Breast epithelium (tissue), 4 donors: ENCODE measurements at regions not wholly inside any gene's neighbourhood (a gene's known extent, or its start where the extent isn't known, plus 50 kb on each side); places are given as distances from the start of the nearest gene placed in this dataset.

Experiments
- DNase-seq, 2 donors: peaks; one replicate each; pipeline ENCODE4 v3.0.0-alpha.2; 2019; ENCODE audit warnings: low spot score in 2 of 2
- H3K27ac ChIP-seq, 2 donors: fragments of 200-600 bp; sonication (generic) in 1 of 2; one replicate each; pipeline ENCODE4 v1.5.1; 2016 to 2019; ENCODE audit warnings: mild to moderate bottlenecking in 1 of 2
- H3K27me3 ChIP-seq, 2 donors: fragments of 200-600 bp; sonication (generic) in 1 of 2; one replicate each; pipeline versions ENCODE4 v1.5.1 to v1.6.0; 2017 to 2019; ENCODE audit warnings: control low read depth in 1 of 2, mild to moderate bottlenecking in 1 of 2
- H3K36me3 ChIP-seq: fragments of 200-600 bp; one replicate; pipeline ENCODE4 v1.5.1; 2019
- H3K4me1 ChIP-seq, 2 donors: fragments of 200-600 bp; sonication (generic); one replicate each; pipeline ENCODE4 v1.5.1; 2016 to 2019; ENCODE audit warnings: control low read depth in 1 of 2
- H3K4me3 ChIP-seq, 3 donors: fragments of 200-600 bp; sonication (generic); 1 replicate in 2 of 3; 2 replicates in 1 of 3; pipeline ENCODE4 v1.5.1; 2016 to 2019; ENCODE audit warnings: mild to moderate bottlenecking in 3 of 3, moderate library complexity in 2 of 3
- H3K9me3 ChIP-seq, 2 donors: fragments of 200-600 bp; sonication (generic) in 1 of 2; one replicate each; pipeline ENCODE4 v1.5.1; 2016 to 2019; ENCODE audit warnings: control low read depth in 1 of 2
- POLR2A ChIP-seq: fragments of 450-650 bp; IDR thresholded peaks from one replicate; pipeline ENCODE4 v1.6.1; 2016; ENCODE audit warnings: antibody characterized with exemption, mild to moderate bottlenecking, moderate library complexity
- POLR2AphosphoS5 ChIP-seq, 3 donors: sonication (generic); formaldehyde crosslinking; IDR thresholded peaks; one replicate each; pipeline ENCODE4 v1.6.1; 2017; ENCODE audit warnings: antibody characterized with exemption in 3 of 3
- intact Hi-C: fragments of 100-400 bp; cut with DNase I; formaldehyde crosslinking; loops from one replicate; pipeline ENCODE4 v1.15.1; 2023; ENCODE audit warnings: low total_unique reads
- TF ChIP-seq, protein P1 (sequence below), 3 donors: fragments of 450-650 bp; IDR thresholded peaks; one replicate each; pipeline ENCODE4 v1.5.1; 2016 to 2017; ENCODE audit warnings: antibody characterized with exemption in 3 of 3, mild to moderate bottlenecking in 3 of 3, moderate library complexity in 3 of 3

DNA sequence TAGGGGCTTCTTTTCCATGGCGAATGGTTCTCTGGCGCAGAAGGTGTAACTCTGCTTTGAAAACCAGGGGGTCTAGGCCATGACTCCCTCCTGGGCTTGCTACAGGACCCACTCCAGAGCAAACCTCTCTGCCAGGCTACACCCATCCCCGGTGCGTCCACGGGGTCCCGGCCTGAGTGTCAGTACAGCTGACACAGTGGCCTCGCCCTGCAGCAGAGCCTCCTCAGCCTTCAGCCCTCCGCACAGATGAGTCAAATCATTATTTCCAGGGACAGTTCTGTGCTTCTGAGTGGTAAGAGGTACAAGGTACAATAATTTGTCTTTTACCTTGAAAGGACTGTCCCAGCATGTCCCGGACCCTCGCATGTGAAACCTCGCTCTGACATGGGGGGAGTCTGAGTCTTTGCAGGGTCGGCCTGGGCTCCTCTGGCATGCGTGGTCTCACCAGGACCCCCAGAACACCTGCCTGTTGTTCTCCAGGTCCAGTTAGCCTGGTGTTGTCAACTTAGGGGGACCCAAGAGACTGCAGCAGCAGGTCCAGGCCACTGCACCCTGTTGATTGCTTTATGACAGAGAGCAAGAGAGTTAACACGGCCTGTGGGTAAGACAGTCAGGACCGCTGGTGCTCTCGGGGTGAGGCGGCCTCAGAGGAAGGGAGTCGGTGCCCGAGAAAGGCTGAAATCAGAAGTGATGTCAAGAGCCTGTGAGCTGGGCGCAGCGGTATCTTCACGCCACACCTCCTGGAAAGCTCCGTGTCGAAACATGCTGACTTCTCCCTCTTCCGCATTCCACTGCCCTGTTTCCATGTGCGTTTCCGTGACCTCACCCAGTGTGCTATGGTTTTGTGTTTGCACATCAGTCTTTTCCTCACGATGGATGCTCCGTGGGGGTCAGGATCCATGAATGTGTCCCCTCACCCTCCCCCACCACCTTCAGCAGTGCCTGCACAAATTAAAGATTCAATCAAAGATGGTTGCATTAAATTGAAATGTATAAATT lies 340.1 kb downstream of the EIPR1 start:
- Histone ChIP-seq H3K9me3 (no peaks in the 10 kb centered on the region), H3K36me3 (no peaks in the 10 kb centered on the region), H3K4me3 (no peak overlapping the region), H3K4me1 (no peaks in the 10 kb centered on the region), H3K27me3 (peaks cover 0 to 6% of the 10 kb centered on the region in 2 donors), H3K27ac (no peak overlapping the region)
- DNase-seq = no peak
- TF ChIP-seq POLR2A (no peak), POLR2AphosphoS5 (IDR thresholded peaks at IDR 0.05) (no peak)
- TF ChIP-seq, protein P1, sequence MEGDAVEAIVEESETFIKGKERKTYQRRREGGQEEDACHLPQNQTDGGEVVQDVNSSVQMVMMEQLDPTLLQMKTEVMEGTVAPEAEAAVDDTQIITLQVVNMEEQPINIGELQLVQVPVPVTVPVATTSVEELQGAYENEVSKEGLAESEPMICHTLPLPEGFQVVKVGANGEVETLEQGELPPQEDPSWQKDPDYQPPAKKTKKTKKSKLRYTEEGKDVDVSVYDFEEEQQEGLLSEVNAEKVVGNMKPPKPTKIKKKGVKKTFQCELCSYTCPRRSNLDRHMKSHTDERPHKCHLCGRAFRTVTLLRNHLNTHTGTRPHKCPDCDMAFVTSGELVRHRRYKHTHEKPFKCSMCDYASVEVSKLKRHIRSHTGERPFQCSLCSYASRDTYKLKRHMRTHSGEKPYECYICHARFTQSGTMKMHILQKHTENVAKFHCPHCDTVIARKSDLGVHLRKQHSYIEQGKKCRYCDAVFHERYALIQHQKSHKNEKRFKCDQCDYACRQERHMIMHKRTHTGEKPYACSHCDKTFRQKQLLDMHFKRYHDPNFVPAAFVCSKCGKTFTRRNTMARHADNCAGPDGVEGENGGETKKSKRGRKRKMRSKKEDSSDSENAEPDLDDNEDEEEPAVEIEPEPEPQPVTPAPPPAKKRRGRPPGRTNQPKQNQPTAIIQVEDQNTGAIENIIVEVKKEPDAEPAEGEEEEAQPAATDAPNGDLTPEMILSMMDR (IDR thresholded peaks at IDR 0.05) = no peak
- intact Hi-C loops = no loop called here

DNA sequence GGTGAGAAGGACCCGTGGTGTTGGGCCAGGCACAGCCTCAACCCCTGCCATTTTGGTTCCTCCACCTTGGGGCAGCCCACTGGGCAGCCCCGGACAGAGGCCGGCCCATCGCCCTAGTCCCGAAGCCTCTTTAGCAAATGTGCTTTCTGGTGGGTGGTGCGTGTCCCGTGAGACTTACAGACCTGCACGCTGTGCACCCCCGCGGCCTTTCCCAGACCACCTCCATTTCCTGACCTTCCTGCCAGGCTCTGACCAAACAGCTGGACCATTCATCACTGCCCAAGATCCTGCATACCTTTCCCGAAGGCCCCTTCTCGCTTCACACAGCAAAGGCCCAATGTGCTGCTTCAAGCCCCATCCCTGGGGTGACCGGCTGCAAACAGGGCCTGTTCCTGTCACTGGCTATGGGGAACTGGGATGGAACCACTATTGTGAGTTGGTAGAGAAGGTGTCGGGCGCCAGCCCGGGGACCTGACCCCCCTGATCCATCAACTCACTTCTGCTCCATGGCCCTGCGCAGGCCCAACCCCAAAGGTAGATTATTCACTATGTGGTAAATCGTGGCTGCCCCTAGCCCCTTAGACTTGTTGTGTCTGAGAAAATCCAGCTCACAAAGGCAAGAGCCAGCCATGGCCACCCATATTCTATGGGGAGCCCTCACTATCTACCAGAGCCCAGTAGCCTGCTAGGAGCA lies 341.0 kb downstream of the EIPR1 start:
- DNase-seq = no peak
- Histone ChIP-seq H3K36me3 (no peaks in the 10 kb centered on the region), H3K9me3 (no peaks in the 10 kb centered on the region), H3K4me1 (no peaks in the 10 kb centered on the region), H3K27ac (no peak overlapping the region), H3K27me3 (no peaks in the 10 kb centered on the region), H3K4me3 (no peak overlapping the region)
- intact Hi-C loops = no loop called here
- TF ChIP-seq POLR2AphosphoS5 (IDR thresholded peaks at IDR 0.05) = no peak
- TF ChIP-seq, protein P1 (IDR thresholded peaks at IDR 0.05) = no peak
- TF ChIP-seq POLR2A = no peak

DNA sequence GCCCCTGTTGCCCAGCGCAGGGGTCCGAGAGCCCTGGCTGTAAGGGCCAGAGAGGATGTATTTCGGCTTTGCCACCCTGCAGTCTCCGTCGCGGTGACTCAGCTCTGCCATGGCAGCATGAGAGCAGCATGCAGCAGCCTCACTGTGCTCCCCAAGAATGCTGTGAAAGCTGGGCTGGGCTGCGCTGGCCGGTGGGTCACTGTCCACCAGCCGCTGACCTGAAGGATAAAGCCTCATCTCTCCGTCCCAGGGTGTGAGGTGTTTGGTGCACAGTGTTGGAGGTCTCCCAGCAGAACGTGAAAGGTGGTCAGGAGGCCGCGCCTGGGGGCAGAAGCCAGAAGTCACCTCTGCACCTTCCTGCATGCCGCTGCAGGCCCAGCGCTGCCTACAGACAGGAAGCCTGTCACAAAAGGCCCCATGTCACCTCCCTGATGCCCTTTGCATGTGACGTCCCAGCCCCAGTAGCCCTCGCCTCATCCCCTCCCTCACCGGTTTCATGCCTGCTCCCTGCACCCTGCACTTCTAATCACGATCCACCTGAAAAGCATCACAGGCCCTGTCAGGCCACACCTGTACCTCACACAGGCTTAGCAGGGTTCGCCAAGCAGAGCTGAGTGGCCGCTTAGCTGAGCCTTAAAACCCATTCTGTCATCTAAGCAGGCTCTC lies 342.1 kb downstream of the EIPR1 start:
- DNase-seq = no peak
- Histone ChIP-seq H3K27ac (no peak overlapping the region), H3K36me3 (no peaks in the 10 kb centered on the region), H3K9me3 (no peaks in the 10 kb centered on the region), H3K27me3 (no peaks in the 10 kb centered on the region), H3K4me3 (no peak overlapping the region), H3K4me1 (no peaks in the 10 kb centered on the region)
- intact Hi-C loops = no loop called here
- TF ChIP-seq, protein P1 (IDR thresholded peaks at IDR 0.05) = no peak
- TF ChIP-seq POLR2A (no peak), POLR2AphosphoS5 (IDR thresholded peaks at IDR 0.05) (no peak)

DNA sequence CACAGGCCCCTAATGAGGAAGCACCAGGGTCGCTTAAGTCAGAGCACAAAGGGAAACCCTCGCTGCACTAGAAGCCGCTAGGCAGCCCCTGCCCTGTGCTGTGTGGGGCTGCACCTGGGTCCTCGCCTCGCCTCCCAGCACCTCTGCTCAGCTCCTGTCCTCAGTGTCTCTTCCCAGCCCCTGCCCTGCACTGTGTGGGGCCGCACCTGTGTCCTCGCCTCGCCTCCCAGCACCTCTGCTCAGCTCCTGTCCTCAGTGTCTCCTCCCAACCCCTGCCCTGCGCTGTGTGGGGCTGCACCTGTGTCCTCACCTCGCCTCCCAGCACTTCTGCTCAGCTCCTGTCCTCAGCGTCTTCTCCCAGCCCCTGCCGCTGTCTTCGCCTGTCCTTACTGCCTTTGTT lies 342.8 kb downstream of the EIPR1 start:
- H3K4me1 ChIP-seq = no peaks in the 10 kb centered on the region
- DNase-seq = no peak
- no peak overlapping the region for H3K27ac ChIP-seq
- intact Hi-C loops = no loop called here
- no peaks in the 10 kb centered on the region for H3K9me3 ChIP-seq
- no peak for TF ChIP-seq POLR2AphosphoS5 (IDR thresholded peaks at IDR 0.05)
- TF ChIP-seq, protein P1 (IDR thresholded peaks at IDR 0.05) = no peak
- no peak for TF ChIP-seq POLR2A
- no peaks in the 10 kb centered on the region for H3K36me3 ChIP-seq
- H3K27me3 ChIP-seq = no peaks in the 10 kb centered on the region
- H3K4me3 ChIP-seq = no peak overlapping the region
